ENCODE measurements at regions not wholly inside any gene's neighbourhood (a gene's known extent, or its start where the extent isn't known, plus 50 kb on each side); places are given as distances from the start of the nearest gene placed in this dataset.

- no peaks in the 10 kb centered on the region for H3K79me2 ChIP-seq (ENCODE audit: insufficient read depth, low read depth)
- no peaks in the 10 kb centered on the region for H4K20me1 ChIP-seq (ENCODE audit: insufficient read depth)
- no peaks in the 10 kb centered on the region for H3K4me1 ChIP-seq (ENCODE audit: low read depth, poor library complexity, severe bottlenecking)
- H3K27me3 ChIP-seq (ENCODE audit: insufficient read depth, low read depth) = no peaks in the 10 kb centered on the region
- H3K9ac ChIP-seq = no peak overlapping the region
- no peak overlapping the region for H3K27ac ChIP-seq
- H3K36me3 ChIP-seq (ENCODE audit: insufficient read depth) = no peaks in the 10 kb centered on the region
- no peak overlapping the region for H3K4me2 ChIP-seq
- no peak overlapping the region for H3K4me3 ChIP-seq (IDR thresholded peaks at IDR 0.05; ENCODE audit: insufficient read depth, low read depth, low read length)
- no peak overlapping the region for H2AFZ ChIP-seq (ENCODE audit: low read depth)
- TF ChIP-seq, protein P1, sequence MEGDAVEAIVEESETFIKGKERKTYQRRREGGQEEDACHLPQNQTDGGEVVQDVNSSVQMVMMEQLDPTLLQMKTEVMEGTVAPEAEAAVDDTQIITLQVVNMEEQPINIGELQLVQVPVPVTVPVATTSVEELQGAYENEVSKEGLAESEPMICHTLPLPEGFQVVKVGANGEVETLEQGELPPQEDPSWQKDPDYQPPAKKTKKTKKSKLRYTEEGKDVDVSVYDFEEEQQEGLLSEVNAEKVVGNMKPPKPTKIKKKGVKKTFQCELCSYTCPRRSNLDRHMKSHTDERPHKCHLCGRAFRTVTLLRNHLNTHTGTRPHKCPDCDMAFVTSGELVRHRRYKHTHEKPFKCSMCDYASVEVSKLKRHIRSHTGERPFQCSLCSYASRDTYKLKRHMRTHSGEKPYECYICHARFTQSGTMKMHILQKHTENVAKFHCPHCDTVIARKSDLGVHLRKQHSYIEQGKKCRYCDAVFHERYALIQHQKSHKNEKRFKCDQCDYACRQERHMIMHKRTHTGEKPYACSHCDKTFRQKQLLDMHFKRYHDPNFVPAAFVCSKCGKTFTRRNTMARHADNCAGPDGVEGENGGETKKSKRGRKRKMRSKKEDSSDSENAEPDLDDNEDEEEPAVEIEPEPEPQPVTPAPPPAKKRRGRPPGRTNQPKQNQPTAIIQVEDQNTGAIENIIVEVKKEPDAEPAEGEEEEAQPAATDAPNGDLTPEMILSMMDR (conservative IDR thresholded peaks at IDR 0.05; ENCODE audit: low read depth, low read length) = no peak
These were observed 466.7 kb downstream of the C3orf38 start for GRCh38 chr3:88616413-88616812.

DNA sequence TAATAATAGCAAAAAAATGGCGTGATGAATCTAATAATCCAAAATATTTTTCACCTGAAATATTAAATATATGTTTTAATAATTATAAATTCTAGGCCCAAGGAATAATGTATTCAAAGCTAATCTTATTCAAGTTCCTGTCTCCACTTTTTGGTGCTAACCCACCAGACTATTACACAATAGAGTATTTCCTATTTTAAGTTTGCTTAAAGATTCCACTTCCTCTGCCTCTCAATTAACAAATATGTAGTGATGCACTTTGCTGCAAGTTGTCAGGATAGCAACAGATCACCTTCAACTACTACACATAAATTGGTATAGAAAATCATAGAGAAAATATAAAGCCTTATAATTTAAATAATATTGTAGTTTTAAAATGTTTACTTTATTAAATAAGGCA, 467.5 kb downstream of the C3orf38 start:
- Histone ChIP-seq H3K9ac (no peak overlapping the region), H3K79me2 (ENCODE audit: insufficient read depth, low read depth) (no peaks in the 10 kb centered on the region), H2AFZ (ENCODE audit: low read depth) (no peak overlapping the region), H3K27ac (no peak overlapping the region), H3K36me3 (ENCODE audit: insufficient read depth) (no peaks in the 10 kb centered on the region), H3K4me2 (no peak overlapping the region), H3K27me3 (ENCODE audit: insufficient read depth, low read depth) (no peaks in the 10 kb centered on the region), H4K20me1 (ENCODE audit: insufficient read depth) (no peaks in the 10 kb centered on the region), H3K4me3 (IDR thresholded peaks at IDR 0.05; ENCODE audit: insufficient read depth, low read depth, low read length) (no peak overlapping the region), H3K4me1 (ENCODE audit: low read depth, poor library complexity, severe bottlenecking) (no peaks in the 10 kb centered on the region)
- TF ChIP-seq, protein P1 (conservative IDR thresholded peaks at IDR 0.05; ENCODE audit: low read depth, low read length) = no peak

DNA sequence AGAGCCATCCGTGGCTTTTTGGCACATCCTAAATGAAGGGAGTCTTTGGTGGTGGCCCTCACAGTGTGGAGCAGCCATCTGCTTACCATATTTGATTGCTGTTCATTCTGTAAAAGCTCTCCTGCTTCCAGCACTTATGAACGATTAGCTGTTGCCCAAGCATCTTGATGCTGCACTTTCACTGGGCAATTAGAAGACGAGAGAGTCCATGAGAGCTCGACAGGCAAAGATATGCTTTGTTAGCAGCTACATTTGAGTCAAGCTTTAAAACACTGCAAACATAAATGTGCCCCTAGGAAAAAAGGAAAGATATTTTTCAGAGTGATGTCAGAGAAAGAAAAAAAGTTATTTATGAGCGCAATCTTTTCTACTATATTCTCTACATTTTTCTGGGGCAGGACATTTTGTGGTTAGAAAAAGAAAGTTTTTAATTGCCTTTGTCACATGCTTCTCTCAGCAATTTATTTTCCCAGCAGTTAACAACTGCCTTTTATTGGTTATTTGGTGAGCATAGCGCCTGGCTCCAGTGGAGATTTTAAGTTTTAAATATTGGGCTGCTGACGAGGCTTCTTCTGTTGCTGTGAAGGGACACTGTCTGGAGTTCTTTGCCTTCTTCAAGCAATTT, 468.4 kb downstream of the C3orf38 start:
- H3K36me3 ChIP-seq (ENCODE audit: insufficient read depth) = no peaks in the 10 kb centered on the region
- no peaks in the 10 kb centered on the region for H4K20me1 ChIP-seq (ENCODE audit: insufficient read depth)
- no peak overlapping the region for H3K4me3 ChIP-seq (IDR thresholded peaks at IDR 0.05; ENCODE audit: insufficient read depth, low read depth, low read length)
- no peak overlapping the region for H3K4me2 ChIP-seq
- H3K4me1 ChIP-seq (ENCODE audit: low read depth, poor library complexity, severe bottlenecking) = no peaks in the 10 kb centered on the region
- H3K27me3 ChIP-seq (ENCODE audit: insufficient read depth, low read depth) = no peaks in the 10 kb centered on the region
- H2AFZ ChIP-seq (ENCODE audit: low read depth) = no peak overlapping the region
- no peak overlapping the region for H3K9ac ChIP-seq
- TF ChIP-seq, protein P1 (conservative IDR thresholded peaks at IDR 0.05; ENCODE audit: low read depth, low read length) = no peak
- H3K79me2 ChIP-seq (ENCODE audit: insufficient read depth, low read depth) = no peaks in the 10 kb centered on the region
- H3K27ac ChIP-seq = no peak overlapping the region

GRCh38 chr3:88621586-88621985, 471.8 kb downstream of the C3orf38 start:
- Histone ChIP-seq H3K9ac (no peak overlapping the region), H3K4me3 (IDR thresholded peaks at IDR 0.05; ENCODE audit: insufficient read depth, low read depth, low read length) (no peak overlapping the region), H4K20me1 (ENCODE audit: insufficient read depth) (no peaks in the 10 kb centered on the region), H3K36me3 (ENCODE audit: insufficient read depth) (no peaks in the 10 kb centered on the region), H3K27me3 (ENCODE audit: insufficient read depth, low read depth) (no peaks in the 10 kb centered on the region), H3K79me2 (ENCODE audit: insufficient read depth, low read depth) (no peaks in the 10 kb centered on the region), H3K4me2 (no peak overlapping the region), H2AFZ (ENCODE audit: low read depth) (no peak overlapping the region), H3K27ac (no peak overlapping the region), H3K4me1 (ENCODE audit: low read depth, poor library complexity, severe bottlenecking) (no peaks in the 10 kb centered on the region)
- TF ChIP-seq, protein P1 (conservative IDR thresholded peaks at IDR 0.05; ENCODE audit: low read depth, low read length) = no peak

Measured in KMS-11 (cell line).